WERI-Rb-1 (cell line): ENCODE measurements at regions not wholly inside any gene's neighbourhood (a gene's known extent, or its start where the extent isn't known, plus 50 kb on each side); places are given as distances from the start of the nearest gene placed in this dataset.

Source experiments
- DNase-seq: peaks from one replicate; pipeline ENCODE4 v3.0.0-alpha.2; 2020
- H3K27ac ChIP-seq: fragments of 250-450 bp; sonication (Bioruptor Pico); 2 replicates; pipeline ENCODE4 v1.5.1; 2020; ENCODE audit warnings: mild to moderate bottlenecking, moderate library complexity
- H3K27me3 ChIP-seq: fragments of 250-450 bp; sonication (Bioruptor Pico); 2 replicates; pipeline ENCODE4 v1.5.1; 2021; ENCODE audit warnings: mild to moderate bottlenecking, low read depth, moderate library complexity; ENCODE audit not compliant: insufficient read depth, severe bottlenecking
- H3K36me3 ChIP-seq: fragments of 250-450 bp; sonication (Bioruptor Pico); 2 replicates; pipeline ENCODE4 v1.5.1; 2020; ENCODE audit warnings: mild to moderate bottlenecking, moderate library complexity
- H3K4me3 ChIP-seq: 2 replicates; pipeline ENCODE4 v1.5.1; 2011; ENCODE audit warnings: low read depth, mild to moderate bottlenecking, control low read depth, low read length
- H3K9me3 ChIP-seq: fragments of 250-450 bp; sonication (Bioruptor Pico); 2 replicates; pipeline ENCODE4 v1.5.1; 2021; ENCODE audit warnings: mild to moderate bottlenecking, moderate library complexity; ENCODE audit not compliant: severe bottlenecking
- CTCF ChIP-seq: IDR thresholded peaks from 2 replicates; pipeline ENCODE4 v1.5.1; 2011; ENCODE audit warnings: low read depth, mild to moderate bottlenecking, control low read depth, inconsistent platforms, low read length

- no peak for DNase-seq
- Histone ChIP-seq H3K36me3 (no peaks in the 10 kb centered on the region), H3K27me3 (no peaks in the 10 kb centered on the region), H3K4me3 (no peak overlapping the region), H3K9me3 (peaks cover 4% of the 10 kb centered on the region), H3K27ac (no peak overlapping the region)
- no peak for TF ChIP-seq CTCF
Measured at GRCh38 chr4:134787315-134787714, 585.7 kb upstream of the PABPC4L start.

DNA sequence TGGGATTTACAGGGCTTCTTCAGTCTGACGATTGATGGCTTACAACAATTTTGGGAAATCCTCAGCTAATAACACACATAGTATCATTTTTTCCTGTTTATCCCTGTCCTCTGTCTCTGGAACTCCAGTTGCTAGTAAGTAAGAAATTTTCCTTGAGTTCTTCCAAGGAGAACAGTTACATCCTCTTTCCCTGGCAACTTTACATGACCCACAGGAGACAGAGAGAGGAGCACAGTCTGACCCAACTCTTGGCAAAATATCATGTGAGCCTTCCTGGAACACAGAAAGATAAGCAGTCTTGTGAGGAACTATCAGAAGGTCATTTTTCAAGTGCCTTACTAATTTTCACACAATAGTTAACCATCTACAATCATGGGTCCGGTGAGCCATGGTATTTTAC lies 578.7 kb upstream of the PABPC4L start:
- no peak overlapping the region for H3K27ac ChIP-seq
- H3K27me3 ChIP-seq: no peaks in the 10 kb centered on the region
- no peaks in the 10 kb centered on the region for H3K36me3 ChIP-seq
- peaks cover 4% of the 10 kb centered on the region for H3K9me3 ChIP-seq
- DNase-seq: no peak
- H3K4me3 ChIP-seq: no peak overlapping the region
- no peak for TF ChIP-seq CTCF

GRCh38 chr4:134777606-134778005 lies 576.0 kb upstream of the PABPC4L start:
- peaks cover 10% of the 10 kb centered on the region for H3K9me3 ChIP-seq
- DNase-seq: peak; percentile 20
- no peak overlapping the region for H3K4me3 ChIP-seq
- no peak overlapping the region for H3K27ac ChIP-seq
- no peaks in the 10 kb centered on the region for H3K36me3 ChIP-seq
- no peak for TF ChIP-seq CTCF
- H3K27me3 ChIP-seq: no peaks in the 10 kb centered on the region

DNA sequence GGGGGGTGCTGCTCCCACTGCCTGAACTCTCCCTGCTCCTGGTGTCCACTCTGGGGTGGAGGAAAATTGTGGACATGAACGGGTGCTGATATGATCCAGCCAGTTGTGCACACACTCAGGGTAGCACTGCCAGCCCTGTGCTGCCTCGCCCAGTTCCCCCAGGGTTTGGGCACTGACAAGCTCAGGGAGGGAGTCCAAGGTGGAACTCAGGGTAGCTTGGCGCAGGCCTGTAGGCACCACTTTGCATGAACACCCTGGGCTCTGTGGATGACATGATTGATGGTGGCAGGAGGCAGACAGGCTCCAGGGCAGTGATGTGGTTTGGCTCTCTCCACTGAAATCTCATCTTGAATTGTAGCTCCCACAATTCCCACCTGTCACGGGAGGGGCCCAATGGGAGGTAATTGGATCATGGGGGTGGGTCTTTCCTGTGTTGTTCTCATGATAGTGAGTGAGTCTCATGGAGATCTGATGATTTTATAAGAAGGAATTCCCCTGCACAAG lies 572.0 kb upstream of the PABPC4L start:
- H3K9me3 ChIP-seq: peaks cover 10% of the 10 kb centered on the region
- H3K27ac ChIP-seq: no peak overlapping the region
- H3K27me3 ChIP-seq: no peaks in the 10 kb centered on the region
- no peak for DNase-seq
- TF ChIP-seq CTCF: no peak
- H3K4me3 ChIP-seq: no peak overlapping the region
- no peaks in the 10 kb centered on the region for H3K36me3 ChIP-seq

- H3K27me3 ChIP-seq: no peaks in the 10 kb centered on the region
- H3K27ac ChIP-seq: no peak overlapping the region
- TF ChIP-seq CTCF: peak; percentile 17; the same call in 1 of the 2 replicates
- H3K4me3 ChIP-seq: no peak overlapping the region
- no peaks in the 10 kb centered on the region for H3K36me3 ChIP-seq
- peak; percentile 23 for DNase-seq
- no peaks in the 10 kb centered on the region for H3K9me3 ChIP-seq
Measured at GRCh38 chr4:134762053-134762452, 560.5 kb upstream of the PABPC4L start.

- no peaks in the 10 kb centered on the region for H3K27me3 ChIP-seq
- DNase-seq: no peak
- no peak for TF ChIP-seq CTCF
Measured at GRCh38 chr4:134756421-134756820, 554.8 kb upstream of the PABPC4L start.

More at GRCh38 chr4:134756421-134756820, 554.8 kb upstream of the PABPC4L start:
- no peak overlapping the region for H3K27ac ChIP-seq
- no peaks in the 10 kb centered on the region for H3K36me3 ChIP-seq
- H3K4me3 ChIP-seq: no peak overlapping the region
- H3K9me3 ChIP-seq: no peaks in the 10 kb centered on the region
